Mesenchymal stem cell (in vitro differentiated cells and primary cell): ENCODE measurements at regions not wholly inside any gene's neighbourhood (a gene's known extent, or its start where the extent isn't known, plus 50 kb on each side); places are given as distances from the start of the nearest gene placed in this dataset.

Source experiments
- DNase-seq: peaks from one replicate; pipeline ENCODE4 v3.0.0-alpha.2; 2013
- H2AFZ ChIP-seq: one replicate; pipeline ENCODE4 v1.6.1; 2013; ENCODE audit warnings: low read depth, mild to moderate bottlenecking, control low read depth, inconsistent platforms, low read length, moderate library complexity
- H2AK5ac ChIP-seq: 2 replicates; pipeline ENCODE4 v1.6.1; 2013; ENCODE audit warnings: low read length, moderate library complexity, mild to moderate bottlenecking, inconsistent platforms; ENCODE audit not compliant: severe bottlenecking
- H2BK120ac ChIP-seq: one replicate; pipeline ENCODE4 v1.6.1; 2013; ENCODE audit warnings: low read depth, mild to moderate bottlenecking, inconsistent platforms, low read length, moderate library complexity
- H2BK12ac ChIP-seq, 2 experiments: one replicate each; pipeline ENCODE4 v1.6.1; 2013; ENCODE audit warnings: inconsistent platforms in 2 of 2, low read length in 2 of 2, mild to moderate bottlenecking in 2 of 2, moderate library complexity in 2 of 2, control low read depth in 1 of 2
- H2BK15ac ChIP-seq: one replicate; pipeline ENCODE4 v1.6.1; 2013; ENCODE audit warnings: mild to moderate bottlenecking, low read depth, inconsistent platforms; ENCODE audit not compliant: poor library complexity, severe bottlenecking
- H2BK5ac ChIP-seq: 2 replicates; pipeline ENCODE4 v1.6.1; 2013; ENCODE audit warnings: low read depth, mild to moderate bottlenecking, low read length, control low read depth, inconsistent platforms; ENCODE audit not compliant: poor library complexity, severe bottlenecking
- H3K14ac ChIP-seq, 2 experiments: one replicate each; pipeline ENCODE4 v1.6.1; 2013; ENCODE audit warnings: inconsistent platforms in 2 of 2, low read length in 2 of 2, control low read depth in 1 of 2, mild to moderate bottlenecking in 1 of 2, moderate library complexity in 1 of 2
- H3K18ac ChIP-seq, 2 experiments: one replicate each; pipeline ENCODE4 v1.6.1; 2013; ENCODE audit warnings: inconsistent platforms in 2 of 2, low read length in 2 of 2, control low read depth in 1 of 2, low read depth in 1 of 2, mild to moderate bottlenecking in 1 of 2
- H3K23ac ChIP-seq, 2 experiments: one replicate each; pipeline ENCODE4 v1.6.1; 2013; ENCODE audit warnings: inconsistent platforms in 2 of 2, low read length in 2 of 2, mild to moderate bottlenecking in 2 of 2, moderate library complexity in 2 of 2, control low read depth in 1 of 2
- H3K27ac ChIP-seq: 2 replicates; pipeline ENCODE4 v1.5.1; 2013; ENCODE audit warnings: mild to moderate bottlenecking, moderate library complexity, low read length, control low read depth, inconsistent platforms; ENCODE audit not compliant: poor library complexity, severe bottlenecking
- H3K27me3 ChIP-seq, 2 experiments: 2 replicates each; pipeline versions ENCODE4 v1.6.1 to v1.7.0; 2013; ENCODE audit warnings: low read length in 2 of 2, mild to moderate bottlenecking in 2 of 2, moderate library complexity in 2 of 2, control low read depth in 1 of 2, inconsistent platforms in 1 of 2; ENCODE audit not compliant: control insufficient read depth in 1 of 2, insufficient read depth in 1 of 2
- H3K36me3 ChIP-seq, 2 experiments: 2 replicates each; pipeline versions ENCODE4 v1.6.1 to v1.7.0; 2013; ENCODE audit warnings: low read length in 2 of 2, control low read depth in 1 of 2, inconsistent platforms in 1 of 2, low read depth in 1 of 2, mild to moderate bottlenecking in 1 of 2; ENCODE audit not compliant: insufficient read depth in 2 of 2, control insufficient read depth in 1 of 2
- H3K4ac ChIP-seq, 2 experiments: one replicate each; pipeline ENCODE4 v1.6.1; 2013; ENCODE audit warnings: inconsistent platforms in 2 of 2, low read length in 2 of 2, mild to moderate bottlenecking in 2 of 2, moderate library complexity in 2 of 2, control low read depth in 1 of 2, low read depth in 1 of 2
- H3K4me1 ChIP-seq: 2 replicates; pipeline ENCODE4 v1.6.1; 2013; ENCODE audit warnings: low read depth, low read length, control low read depth; ENCODE audit not compliant: control insufficient read depth, insufficient read depth
- H3K4me2 ChIP-seq: 2 replicates; pipeline ENCODE4 v1.6.1; 2013; ENCODE audit warnings: low read length, mild to moderate bottlenecking, inconsistent platforms; ENCODE audit not compliant: poor library complexity, severe bottlenecking
- H3K4me3 ChIP-seq, 2 experiments: 2 replicates each; pipeline versions ENCODE4 v1.5.1 to v1.7.0; 2013; ENCODE audit warnings: low read length in 2 of 2, mild to moderate bottlenecking in 2 of 2, control low read depth in 1 of 2, low read depth in 1 of 2; ENCODE audit not compliant: insufficient read depth in 1 of 2
- H3K79me1 ChIP-seq: replicated peaks from 2 replicates; pipeline ENCODE4 v1.6.1; 2013; ENCODE audit warnings: mild to moderate bottlenecking, control low read depth, low read length, inconsistent platforms; ENCODE audit not compliant: poor library complexity, severe bottlenecking
- H3K9ac ChIP-seq: 2 replicates; pipeline ENCODE4 v1.7.0; 2013; ENCODE audit warnings: mild to moderate bottlenecking, low read length, moderate library complexity
- H3K9me3 ChIP-seq: 2 replicates; pipeline ENCODE4 v1.7.0; 2013; ENCODE audit warnings: mild to moderate bottlenecking, low read length; ENCODE audit not compliant: control insufficient read depth
- H4K8ac ChIP-seq: one replicate; pipeline ENCODE4 v1.6.1; 2013; ENCODE audit warnings: inconsistent platforms, mild to moderate bottlenecking, low read length, moderate library complexity
- H4K91ac ChIP-seq: one replicate; pipeline ENCODE4 v1.6.1; 2013; ENCODE audit warnings: mild to moderate bottlenecking, low read length, inconsistent platforms
- WGBS: methylation state at CpG from one replicate; pipeline ENCODE4 v1.1.7; 2013; ENCODE audit warnings: mixed read lengths; 5-methylcytosine and 5-hydroxymethylcytosine counted together

GRCh38 chr13:42722883-42723539, 58.4 kb upstream of the FAM216B start:
- Histone ChIP-seq H2BK5ac (no peak overlapping the region), H2AK5ac (no peak overlapping the region), H3K4me2 (no peak overlapping the region), H3K79me1 (no peaks in the 10 kb centered on the region), H3K18ac (no peak overlapping the region), H3K27ac (no peak overlapping the region), H2BK12ac (no peak overlapping the region), H3K4me3 (no peak overlapping the region), H2AFZ (no peak overlapping the region), H3K9me3 (peaks cover 8% of the 10 kb centered on the region), H4K8ac (no peak overlapping the region), H3K4me1 (peaks cover 1% of the 10 kb centered on the region), H2BK15ac (no peak overlapping the region), H3K27me3 (no peaks in the 10 kb centered on the region), H3K9ac (no peak overlapping the region), H3K14ac (no peak overlapping the region), H4K91ac (no peak overlapping the region), H3K4ac (no peak overlapping the region), H3K23ac (no peak overlapping the region), H3K36me3 (no peaks in the 10 kb centered on the region), H2BK120ac (no peak overlapping the region)
- DNase-seq, result no peak
- WGBS, result 98% methylated on average over 4 of the region's 4 CpGs

GRCh38 chr13:42728507-42729180, 52.7 kb upstream of the FAM216B start:
- H4K91ac ChIP-seq, result no peak overlapping the region
- no peak overlapping the region for H3K9ac ChIP-seq
- H2AFZ ChIP-seq, result no peak overlapping the region
- no peak overlapping the region for H2BK120ac ChIP-seq
- peaks cover 2% of the 10 kb centered on the region for H3K4me1 ChIP-seq
- peak overlapping the region in 1 of 2 experiments; percentile 60 for H3K14ac ChIP-seq
- H2BK15ac ChIP-seq, result no peak overlapping the region
- H3K4ac ChIP-seq, result no peak overlapping the region
- H3K79me1 ChIP-seq, result no peaks in the 10 kb centered on the region
- H2BK5ac ChIP-seq, result no peak overlapping the region
- no peak overlapping the region for H2BK12ac ChIP-seq
- H2AK5ac ChIP-seq, result no peak overlapping the region
- no peak overlapping the region for H3K4me3 ChIP-seq
- H4K8ac ChIP-seq, result no peak overlapping the region
- peak; percentile 41 for DNase-seq
- H3K18ac ChIP-seq, result no peak overlapping the region
- H3K23ac ChIP-seq, result no peak overlapping the region
- H3K4me2 ChIP-seq, result no peak overlapping the region
- no peaks in the 10 kb centered on the region for H3K36me3 ChIP-seq
- peaks cover 8% of the 10 kb centered on the region for H3K9me3 ChIP-seq
- WGBS, result 72% methylated on average over 5 of the region's 8 CpGs
- no peak overlapping the region for H3K27ac ChIP-seq
- no peaks in the 10 kb centered on the region for H3K27me3 ChIP-seq

GRCh38 chr13:42729857-42730402, 51.5 kb upstream of the FAM216B start:
- Histone ChIP-seq H3K23ac (no peak overlapping the region), H3K4me2 (no peak overlapping the region), H2BK5ac (no peak overlapping the region), H4K8ac (no peak overlapping the region), H3K9ac (no peak overlapping the region), H3K27ac (no peak overlapping the region), H3K36me3 (peaks cover 0 to 3% of the 10 kb centered on the region in 2 experiments), H2BK120ac (no peak overlapping the region), H2AFZ (no peak overlapping the region), H3K9me3 (peaks cover 8% of the 10 kb centered on the region), H3K4me1 (peaks cover 2% of the 10 kb centered on the region), H3K4me3 (no peak overlapping the region), H2BK12ac (no peak overlapping the region), H2BK15ac (no peak overlapping the region), H3K27me3 (no peaks in the 10 kb centered on the region), H3K79me1 (no peaks in the 10 kb centered on the region), H4K91ac (no peak overlapping the region), H3K18ac (no peak overlapping the region), H2AK5ac (no peak overlapping the region), H3K4ac (no peak overlapping the region), H3K14ac (no peak overlapping the region)
- no peak for DNase-seq
- no CpG with 5 or more reads among the region's 1 CpG for WGBS
